Testis (tissue), 2 donors: ENCODE measurements at regions not wholly inside any gene's neighbourhood (a gene's known extent, or its start where the extent isn't known, plus 50 kb on each side); places are given as distances from the start of the nearest gene placed in this dataset.

Experiments
- DNase-seq: peaks from one replicate; pipeline ENCODE4 v3.0.0-alpha.2; 2019
- H3K27ac ChIP-seq, 2 donors: fragments of 200-600 bp; sonication (generic); one replicate each; pipeline ENCODE4 v1.5.1; 2019
- H3K27me3 ChIP-seq: fragments of 200-600 bp; sonication (generic); one replicate; pipeline ENCODE4 v1.5.1; 2019
- H3K36me3 ChIP-seq: fragments of 200-600 bp; sonication (generic); one replicate; pipeline ENCODE4 v1.5.1; 2017; ENCODE audit warnings: low read depth; ENCODE audit errors: missing control alignments
- H3K4me1 ChIP-seq: fragments of 200-600 bp; sonication (generic); one replicate; pipeline ENCODE4 v1.5.1; 2019
- H3K4me3 ChIP-seq, 2 donors: fragments of 200-600 bp; sonication (generic); one replicate each; pipeline ENCODE4 v1.5.1; 2017 to 2019
- H3K9me3 ChIP-seq: fragments of 200-600 bp; sonication (generic); one replicate; pipeline ENCODE4 v1.5.1; 2017
- CTCF ChIP-seq, 3 experiments: fragments of 450-650 bp in 2 of 3; fragments of 200-600 bp in 1 of 3; sonication (generic) in 1 of 3; IDR thresholded peaks; one replicate each; pipeline ENCODE4 v1.5.1; 2016 to 2019; ENCODE audit warnings: antibody characterized with exemption in 3 of 3, mild to moderate bottlenecking in 2 of 3, moderate library complexity in 1 of 3
- POLR2A ChIP-seq: fragments of 450-650 bp; IDR thresholded peaks from one replicate; pipeline ENCODE4 v1.6.1; 2017; ENCODE audit warnings: antibody characterized with exemption, mild to moderate bottlenecking, moderate library complexity
- WGBS, 2 donors: methylation state at CpG; one replicate each; pipeline ENCODE4 v1.1.5; 2018; 5-methylcytosine and 5-hydroxymethylcytosine counted together
- intact Hi-C: fragments of 100-400 bp; cut with DNase I; formaldehyde crosslinking; loops from one replicate; pipeline ENCODE4 v1.15.1; 2023; ENCODE audit warnings: low total_unique reads

- Histone ChIP-seq H3K27me3 (no peaks in the 10 kb centered on the region), H3K27ac (no peak overlapping the region), H3K4me1 (peaks cover 5% of the 10 kb centered on the region), H3K36me3 (no peaks in the 10 kb centered on the region), H3K4me3 (no peak overlapping the region), H3K9me3 (no peaks in the 10 kb centered on the region)
- intact Hi-C loops = no loop called here
- DNase-seq = no peak
- no peak for TF ChIP-seq CTCF (IDR thresholded peaks at IDR 0.05)
- TF ChIP-seq POLR2A = no peak
Observed at GRCh38 chr6:153591159-153591558, 447.9 kb upstream of the OPRM1 start.

- intact Hi-C loops = no loop called here
- no peaks in the 10 kb centered on the region for H3K36me3 ChIP-seq
- DNase-seq = no peak
- peaks cover 5% of the 10 kb centered on the region for H3K4me1 ChIP-seq
- no peaks in the 10 kb centered on the region for H3K27me3 ChIP-seq
- no peak overlapping the region for H3K4me3 ChIP-seq
- TF ChIP-seq POLR2A (no peak), CTCF (IDR thresholded peaks at IDR 0.05) (no peak)
- no peaks in the 10 kb centered on the region for H3K9me3 ChIP-seq
- no peak overlapping the region for H3K27ac ChIP-seq
Observed at GRCh38 chr6:153590411-153590810, 448.6 kb upstream of the OPRM1 start.

- no peak for TF ChIP-seq POLR2A
- H3K27ac ChIP-seq = no peak overlapping the region
- H3K36me3 ChIP-seq = no peaks in the 10 kb centered on the region
- H3K27me3 ChIP-seq = no peaks in the 10 kb centered on the region
- WGBS, 2 donors = 81 to 88% methylated on average over 3 of the region's 3 CpGs
- H3K9me3 ChIP-seq = no peaks in the 10 kb centered on the region
- DNase-seq = no peak
- H3K4me3 ChIP-seq = no peak overlapping the region
- H3K4me1 ChIP-seq = peaks cover 5% of the 10 kb centered on the region
- intact Hi-C loops = no loop called here
Observed at GRCh38 chr6:153588330-153588729, 450.7 kb upstream of the OPRM1 start.

- no peaks in the 10 kb centered on the region for H3K4me1 ChIP-seq
- WGBS, 2 donors = 79 to 91% methylated on average over 2 of the region's 2 CpGs
- no peaks in the 10 kb centered on the region for H3K9me3 ChIP-seq
- H3K27me3 ChIP-seq = no peaks in the 10 kb centered on the region
- DNase-seq = no peak
- no peak overlapping the region for H3K4me3 ChIP-seq
- TF ChIP-seq POLR2A = no peak
- no peak for TF ChIP-seq CTCF (IDR thresholded peaks at IDR 0.05)
- H3K36me3 ChIP-seq = no peaks in the 10 kb centered on the region
- H3K27ac ChIP-seq = no peak overlapping the region
- intact Hi-C loops = no loop called here
Observed at GRCh38 chr6:153583685-153584084, 452.6 kb upstream of the RGS17 start.

- intact Hi-C loops = no loop called here
- 81 to 86% methylated on average over 2 of the region's 2 CpGs for WGBS, 2 donors
Observed at GRCh38 chr6:153580776-153581175, 449.7 kb upstream of the RGS17 start.

More at GRCh38 chr6:153580776-153581175, 449.7 kb upstream of the RGS17 start:
- Histone ChIP-seq H3K36me3 (no peaks in the 10 kb centered on the region), H3K27ac (no peak overlapping the region), H3K9me3 (no peaks in the 10 kb centered on the region), H3K4me1 (no peaks in the 10 kb centered on the region), H3K4me3 (no peak overlapping the region), H3K27me3 (no peaks in the 10 kb centered on the region)
- DNase-seq = no peak
- TF ChIP-seq POLR2A = no peak
- no peak for TF ChIP-seq CTCF (IDR thresholded peaks at IDR 0.05)
